H1 (cell line): ENCODE measurements at regions not wholly inside any gene's neighbourhood (a gene's known extent, or its start where the extent isn't known, plus 50 kb on each side); places are given as distances from the start of the nearest gene placed in this dataset.

Source experiments
- CTCF ChIA-PET: fragments of 300-600 bp; sonication (Branson Sonifier 250); formaldehyde crosslinking; loops from one replicate; lab custom pipeline; 2021; ENCODE audit not compliant: partially characterized antibody; lab: Charles Lee
- POLR2A ChIA-PET: fragments of 300-600 bp; sonication (Branson Sonifier 250); formaldehyde crosslinking; loops from one replicate; lab custom pipeline; 2021; ENCODE audit warnings: inconsistent platforms; ENCODE audit not compliant: partially characterized antibody; lab: Charles Lee
- DNase-seq, 2 experiments: peaks; one replicate each; pipeline versions ENCODE4 v3.0.0 to v3.0.0-alpha.2; 2010 to 2022; ENCODE audit warnings: low spot score in 2 of 2, low read depth in 1 of 2, mixed read lengths in 1 of 2
- FAIRE-seq: peaks from 2 replicates; lab custom pipeline; 2011; peaks lifted over from hg19 to GRCh38; lab: Jason Lieb, UNC
- H2AFZ ChIP-seq: 2 replicates; pipeline ENCODE4 v1.8.1; 2012; ENCODE audit warnings: low read length, inconsistent platforms
- H2AK5ac ChIP-seq: 2 replicates; pipeline ENCODE4 v1.6.1; 2013; ENCODE audit warnings: low read depth, low read length
- H2BK120ac ChIP-seq: replicated peaks from 2 replicates; pipeline ENCODE3; 2013; ENCODE audit warnings: low read depth, low read length, inconsistent platforms
- H2BK12ac ChIP-seq: 2 replicates; pipeline ENCODE4 v1.6.1; 2013; ENCODE audit warnings: low read depth, low read length
- H2BK15ac ChIP-seq: 2 replicates; pipeline ENCODE4 v1.6.1; 2013; ENCODE audit warnings: low read length
- H2BK20ac ChIP-seq: 2 replicates; pipeline ENCODE4 v1.6.1; 2013; ENCODE audit warnings: low read length
- H2BK5ac ChIP-seq: 2 replicates; pipeline ENCODE4 v1.6.1; 2013; ENCODE audit warnings: low read depth, low read length
- H3K14ac ChIP-seq: 2 replicates; pipeline ENCODE4 v1.6.1; 2013; ENCODE audit warnings: inconsistent platforms; ENCODE audit not compliant: insufficient read length
- H3K18ac ChIP-seq: 2 replicates; pipeline ENCODE4 v1.6.1; 2013; ENCODE audit warnings: low read length; ENCODE audit errors: extremely low read depth
- H3K23ac ChIP-seq: 2 replicates; pipeline ENCODE4 v1.6.1; 2013; ENCODE audit warnings: inconsistent platforms; ENCODE audit not compliant: insufficient read length
- H3K23me2 ChIP-seq: 2 replicates; pipeline ENCODE4 v1.6.1; 2013; ENCODE audit warnings: low read depth, low read length
- H3K27ac ChIP-seq: 2 replicates; pipeline ENCODE4 v1.6.1; 2011; ENCODE audit warnings: low read depth, low read length, inconsistent platforms
- H3K27me3 ChIP-seq, 4 experiments: replicated peaks in 1 of 4; 1 replicate in 1 of 4; 2 replicates in 3 of 4; pipeline versions ENCODE4 v1.6.1 to v1.8.1; 2011 to 2013; ENCODE audit warnings: low read length in 3 of 4, mild to moderate bottlenecking in 3 of 4, inconsistent platforms in 2 of 4, mixed read lengths in 2 of 4, moderate library complexity in 1 of 4; ENCODE audit not compliant: control insufficient read depth in 3 of 4, insufficient read depth in 3 of 4; ENCODE audit errors: extremely low read depth in 1 of 4
- H3K36me3 ChIP-seq, 4 experiments: 2 replicates each; pipeline versions ENCODE4 v1.6.1 to v1.8.1; 2011 to 2013; ENCODE audit warnings: mild to moderate bottlenecking in 4 of 4, low read length in 3 of 4, moderate library complexity in 2 of 4, control low read depth in 1 of 4, inconsistent platforms in 1 of 4; ENCODE audit not compliant: insufficient read depth in 4 of 4, control insufficient read depth in 2 of 4
- H3K4ac ChIP-seq: replicated peaks from 2 replicates; pipeline ENCODE3; 2013; ENCODE audit warnings: low read length, low read depth, mixed read lengths, inconsistent platforms; ENCODE audit not compliant: insufficient read length
- H3K4me1 ChIP-seq, 4 experiments: replicated peaks in 1 of 4; 1 replicate in 1 of 4; 2 replicates in 3 of 4; pipeline versions ENCODE4 v1.6.1 to v1.8.1; 2011 to 2013; ENCODE audit warnings: low read length in 3 of 4, inconsistent platforms in 2 of 4, mixed read lengths in 1 of 4; ENCODE audit not compliant: insufficient read depth in 4 of 4, control insufficient read depth in 3 of 4
- H3K4me2 ChIP-seq, 2 experiments: 2 replicates each; pipeline versions ENCODE4 v1.6.1 to v1.8.1; 2011 to 2013; ENCODE audit warnings: low read depth in 2 of 2, low read length in 2 of 2, control low read depth in 1 of 2, inconsistent platforms in 1 of 2, mild to moderate bottlenecking in 1 of 2; ENCODE audit not compliant: insufficient read depth in 1 of 2
- H3K4me3 ChIP-seq, 4 experiments: fragments of 200-600, 300-600 bp in 1 of 4; sonication (generic), shearing (Covaris generic), sonication (Bioruptor Twin) in 1 of 4; 2 replicates each; pipeline versions ENCODE4 v1.5.1 to v1.8.1; 2011 to 2016; ENCODE audit warnings: low read length in 4 of 4, low read depth in 3 of 4, control low read depth in 2 of 4, inconsistent platforms in 2 of 4, mild to moderate bottlenecking in 2 of 4, mixed read lengths in 1 of 4, moderate library complexity in 1 of 4; ENCODE audit not compliant: insufficient read depth in 2 of 4; ENCODE audit errors: extremely low read depth in 1 of 4
- H3K56ac ChIP-seq: replicated peaks from 2 replicates; pipeline ENCODE3; 2013; ENCODE audit warnings: low read depth, mild to moderate bottlenecking, mixed read lengths, low read length, inconsistent platforms; ENCODE audit not compliant: insufficient read length
- H3K79me1 ChIP-seq: 2 replicates; pipeline ENCODE4 v1.6.1; 2013; ENCODE audit warnings: low read depth, low read length, control low read depth
- H3K79me2 ChIP-seq, 2 experiments: 2 replicates each; pipeline versions ENCODE4 v1.6.1 to v1.8.1; 2012 to 2013; ENCODE audit warnings: low read length in 2 of 2, mild to moderate bottlenecking in 2 of 2, inconsistent platforms in 1 of 2; ENCODE audit not compliant: insufficient read depth in 2 of 2, control insufficient read depth in 1 of 2
- H3K9ac ChIP-seq, 4 experiments: replicated peaks in 1 of 4; 1 replicate in 1 of 4; 2 replicates in 3 of 4; pipeline versions ENCODE4 v1.6.1 to v1.8.1; 2011 to 2013; ENCODE audit warnings: low read depth in 3 of 4, low read length in 3 of 4, control low read depth in 2 of 4, mild to moderate bottlenecking in 2 of 4, moderate library complexity in 2 of 4, inconsistent platforms in 1 of 4; ENCODE audit errors: extremely low read depth in 1 of 4
- H3K9me3 ChIP-seq, 2 experiments: 2 replicates each; pipeline versions ENCODE4 v1.6.1 to v1.8.1; 2012 to 2013; ENCODE audit warnings: mild to moderate bottlenecking in 2 of 2, moderate library complexity in 2 of 2, control low read depth in 1 of 2, inconsistent platforms in 1 of 2, low read depth in 1 of 2, low read length in 1 of 2, mixed read lengths in 1 of 2; ENCODE audit not compliant: insufficient read depth in 2 of 2
- H4K20me1 ChIP-seq, 2 experiments: replicated peaks in 1 of 2; 2 replicates each; pipeline versions ENCODE3 to v1.8.1; 2011 to 2013; ENCODE audit warnings: inconsistent platforms in 2 of 2, low read length in 2 of 2, mild to moderate bottlenecking in 1 of 2; ENCODE audit not compliant: insufficient read depth in 2 of 2, control insufficient read depth in 1 of 2
- H4K5ac ChIP-seq: 2 replicates; pipeline ENCODE4 v1.6.1; 2013; ENCODE audit warnings: low read length, low read depth, mixed read lengths, inconsistent platforms; ENCODE audit not compliant: insufficient read length
- H4K8ac ChIP-seq: 2 replicates; pipeline ENCODE4 v1.8.0; 2013; ENCODE audit warnings: mild to moderate bottlenecking, moderate library complexity, low read length, inconsistent platforms; ENCODE audit not compliant: insufficient read depth; ENCODE audit errors: extremely low read depth
- H4K91ac ChIP-seq: replicated peaks from 2 replicates; pipeline ENCODE3; 2013; ENCODE audit warnings: low read length, mixed read lengths, inconsistent platforms; ENCODE audit not compliant: insufficient read length
- ASH2L ChIP-seq: fragments of 200-600, 300-600 bp; sonication (generic); IDR thresholded peaks from one replicate; pipeline ENCODE4 v1.7.1; 2017; ENCODE audit warnings: low read length
- BACH1 ChIP-seq: IDR thresholded peaks from 2 replicates; pipeline ENCODE4 v1.6.1; 2012; ENCODE audit warnings: low read length, improper control_type of control experiment
- BCL11A ChIP-seq, 2 experiments: IDR thresholded peaks; one replicate each; pipeline ENCODE4 v1.6.1; 2011; ENCODE audit warnings: low read depth in 2 of 2, low read length in 2 of 2, mild to moderate bottlenecking in 2 of 2
- CEBPB ChIP-seq: IDR thresholded peaks from 2 replicates; pipeline ENCODE4 v1.6.1; 2012; ENCODE audit warnings: low read depth, low read length
- CTBP2 ChIP-seq: IDR thresholded peaks from 2 replicates; pipeline ENCODE4 v1.7.0; 2011; ENCODE audit warnings: borderline replicate concordance, mild to moderate bottlenecking, moderate library complexity, mixed read lengths, low read length; ENCODE audit not compliant: insufficient read depth, insufficient read length
- HDAC2 ChIP-seq, 2 experiments: fragments of 300-600 bp in 1 of 2; sonication (generic) in 1 of 2; IDR thresholded peaks; 2 replicates each; pipeline ENCODE4 v1.6.1; 2011 to 2012; ENCODE audit warnings: low read depth in 2 of 2, low read length in 2 of 2, mild to moderate bottlenecking in 2 of 2, moderate library complexity in 2 of 2, borderline replicate concordance in 1 of 2, inconsistent platforms in 1 of 2
- KDM4A ChIP-seq: IDR thresholded peaks from one replicate; pipeline ENCODE4 v1.7.1; 2012; ENCODE audit warnings: low read depth, mild to moderate bottlenecking, moderate library complexity, low read length, inconsistent platforms; ENCODE audit not compliant: severe bottlenecking
- KDM5A ChIP-seq: fragments of 200-600 bp; IDR thresholded peaks from 2 replicates; pipeline ENCODE4 v1.7.1; 2012; ENCODE audit warnings: mild to moderate bottlenecking, low read length, inconsistent platforms, mixed read lengths
- RXRA ChIP-seq: IDR thresholded peaks from 2 replicates; pipeline ENCODE4 v1.6.1; 2011; ENCODE audit warnings: low read depth, mild to moderate bottlenecking, low read length, moderate library complexity; ENCODE audit not compliant: insufficient read depth
- SAP30 ChIP-seq: fragments of 300-600 bp; sonication (generic); IDR thresholded peaks from 2 replicates; pipeline ENCODE4 v1.7.1; 2012; ENCODE audit warnings: low read length, moderate library complexity, mild to moderate bottlenecking, inconsistent platforms; ENCODE audit not compliant: insufficient read depth, insufficient replicate concordance
- SUZ12 ChIP-seq: fragments of 200-600 bp; sonication (generic); IDR thresholded peaks from 2 replicates; pipeline ENCODE4 v1.6.1; 2012; ENCODE audit warnings: mild to moderate bottlenecking, inconsistent platforms, low read length, moderate library complexity, mixed read lengths
- TEAD4 ChIP-seq: IDR thresholded peaks from 2 replicates; pipeline ENCODE4 v1.6.1; 2012; ENCODE audit warnings: low read depth, low read length, inconsistent platforms, mixed read lengths
- YY1 ChIP-seq: IDR thresholded peaks from 2 replicates; pipeline ENCODE4 v1.6.1; 2011; ENCODE audit warnings: low read depth, mild to moderate bottlenecking, low read length
- WGBS, 2 experiments: shearing (Covaris generic) in 1 of 2; methylation state at CpG; one replicate each; pipeline versions ENCODE4 v1.1.6 to v1.1.7; 2013 to 2015; ENCODE audit warnings: low lambda C conversion rate in 2 of 2, mixed read lengths in 2 of 2, inconsistent platforms in 1 of 2, low coverage in 1 of 2, missing lambda C conversion rate in 1 of 2; ENCODE audit not compliant: insufficient replicate concordance in 2 of 2, insufficient coverage in 1 of 2, insufficient read length in 1 of 2; ENCODE audit errors: extremely low coverage in 1 of 2, missing lambda C conversion rate in 1 of 2; 5-methylcytosine and 5-hydroxymethylcytosine counted together
- TF ChIP-seq, protein P1 (sequence below): IDR thresholded peaks from 2 replicates; pipeline ENCODE4 v1.6.1; 2012; ENCODE audit warnings: inconsistent platforms

- Histone ChIP-seq H3K9ac (no peak overlapping the region), H4K20me1 (no peaks in the 10 kb centered on the region), H2AFZ (no peak overlapping the region), H3K9me3 (no peaks in the 10 kb centered on the region), H3K56ac (no peak overlapping the region), H4K5ac (no peak overlapping the region), H4K91ac (no peak overlapping the region), H4K8ac (no peak overlapping the region), H2BK12ac (no peak overlapping the region), H2AK5ac (no peak overlapping the region), H2BK15ac (no peak overlapping the region), H3K23ac (no peak overlapping the region), H3K4me3 (no peak overlapping the region), H3K27ac (no peak overlapping the region), H3K4ac (no peak overlapping the region), H3K4me1 (no peaks in the 10 kb centered on the region), H2BK120ac (no peak overlapping the region), H3K79me2 (no peaks in the 10 kb centered on the region), H3K79me1 (no peaks in the 10 kb centered on the region), H2BK20ac (no peak overlapping the region), H3K4me2 (no peak overlapping the region), H3K27me3 (no peaks in the 10 kb centered on the region), H3K18ac (no peak overlapping the region), H3K23me2 (no peaks in the 10 kb centered on the region), H3K36me3 (no peaks in the 10 kb centered on the region), H2BK5ac (no peak overlapping the region), H3K14ac (no peak overlapping the region)
- FAIRE-seq (no peak), DNase-seq (no peak)
- CTCF ChIA-PET, result no interaction called here
- POLR2A ChIA-PET, result no interaction called here
- WGBS, 2 experiments, result 94% methylated on average over 8 of the region's 9 CpGs; no CpG with 5 or more reads in 1 of the 2 experiments
- TF ChIP-seq CEBPB, result no peak
- TF ChIP-seq CTBP2, result no peak
- no peak for TF ChIP-seq BACH1
- no peak for TF ChIP-seq SUZ12
- no peak for TF ChIP-seq TEAD4
- no peak for TF ChIP-seq HDAC2 (IDR thresholded peaks at IDR 0.05; ENCODE audit: borderline replicate concordance in 1 of 2, low read depth in 2 of 2, low read length in 2 of 2)
- TF ChIP-seq SAP30, result no peak
- no peak for TF ChIP-seq YY1
- TF ChIP-seq, protein P1, sequence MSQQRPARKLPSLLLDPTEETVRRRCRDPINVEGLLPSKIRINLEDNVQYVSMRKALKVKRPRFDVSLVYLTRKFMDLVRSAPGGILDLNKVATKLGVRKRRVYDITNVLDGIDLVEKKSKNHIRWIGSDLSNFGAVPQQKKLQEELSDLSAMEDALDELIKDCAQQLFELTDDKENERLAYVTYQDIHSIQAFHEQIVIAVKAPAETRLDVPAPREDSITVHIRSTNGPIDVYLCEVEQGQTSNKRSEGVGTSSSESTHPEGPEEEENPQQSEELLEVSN, result no peak
- no peak for TF ChIP-seq ASH2L
- no peak for TF ChIP-seq KDM4A
- TF ChIP-seq RXRA, result no peak
- TF ChIP-seq KDM5A, result no peak
- no peak for TF ChIP-seq BCL11A (IDR thresholded peaks at IDR 0.05; ENCODE audit: low read depth in 2 of 2, low read length in 2 of 2)
These were observed 102.3 kb downstream of the BCOR start for GRCh38 chrX:39995457-39995856.
